ENCODE measurements at regions not wholly inside any gene's neighbourhood (a gene's known extent, or its start where the extent isn't known, plus 50 kb on each side); places are given as distances from the start of the nearest gene placed in this dataset.

GRCh38 chr4:17166954-17167353, 268.5 kb upstream of the LDB2 start:
- FAIRE-seq = no peak

GRCh38 chr4:17165286-17165685, 266.8 kb upstream of the LDB2 start:
- no peak for FAIRE-seq

- no peak for FAIRE-seq
Measured at GRCh38 chr4:17164666-17165065, 266.2 kb upstream of the LDB2 start.

- FAIRE-seq = no peak
Measured at GRCh38 chr4:17163156-17163771, 264.8 kb upstream of the LDB2 start.

GRCh38 chr4:17157304-17157703, 258.9 kb upstream of the LDB2 start:
- no peak for FAIRE-seq

- FAIRE-seq = no peak
Measured at GRCh38 chr4:17155486-17155885, 257.0 kb upstream of the LDB2 start.

GRCh38 chr4:17153572-17153971, 255.1 kb upstream of the LDB2 start:
- FAIRE-seq = no peak

GRCh38 chr4:17152941-17153540, 254.6 kb upstream of the LDB2 start:
- no peak for FAIRE-seq

- no peak for FAIRE-seq
Measured at GRCh38 chr4:17142232-17142711, 243.8 kb upstream of the LDB2 start.

GRCh38 chr4:17138847-17139246, 240.4 kb upstream of the LDB2 start:
- FAIRE-seq = no peak

- no peak for FAIRE-seq
Measured at GRCh38 chr4:17134565-17134964, 236.1 kb upstream of the LDB2 start.

GRCh38 chr4:17134100-17134499, 235.7 kb upstream of the LDB2 start:
- no peak for FAIRE-seq

- FAIRE-seq = no peak
Measured at GRCh38 chr4:17132226-17132625, 233.8 kb upstream of the LDB2 start.

GRCh38 chr4:17128268-17128667, 229.8 kb upstream of the LDB2 start:
- FAIRE-seq = no peak

- FAIRE-seq = no peak
Measured at GRCh38 chr4:17126321-17126966, 228.0 kb upstream of the LDB2 start.

GRCh38 chr4:17124767-17125166, 226.3 kb upstream of the LDB2 start:
- FAIRE-seq = no peak

- no peak for FAIRE-seq
Measured at GRCh38 chr4:17120761-17121160, 222.3 kb upstream of the LDB2 start.

- FAIRE-seq = no peak
Measured at GRCh38 chr4:17117746-17118145, 219.3 kb upstream of the LDB2 start.

- no peak for FAIRE-seq
Measured at GRCh38 chr4:17115583-17115982, 217.1 kb upstream of the LDB2 start.

- FAIRE-seq = no peak
Measured at GRCh38 chr4:17112292-17112659, 213.8 kb upstream of the LDB2 start.

GRCh38 chr4:17109126-17109525, 210.7 kb upstream of the LDB2 start:
- FAIRE-seq = no peak

GRCh38 chr4:17103231-17103630, 204.8 kb upstream of the LDB2 start:
- FAIRE-seq = no peak

- peak; percentile 63 for FAIRE-seq
Measured at GRCh38 chr4:17098996-17099395, 200.6 kb upstream of the LDB2 start.

GRCh38 chr4:17098401-17098800, 200.0 kb upstream of the LDB2 start:
- no peak for FAIRE-seq
